ENCODE measurements at regions not wholly inside any gene's neighbourhood (a gene's known extent, or its start where the extent isn't known, plus 50 kb on each side); places are given as distances from the start of the nearest gene placed in this dataset.
"Not testable (repeated sequence)": the region's sequence is repeated elsewhere in the genome, so short reads cannot be mapped to it uniquely, and the experiment has no call there.

GRCh38 chr7:80298201-80298600 is 163.6 kb downstream of the GNAI1 start:
- Histone ChIP-seq H3K9me3 (ENCODE audit: control insufficient read depth, low read depth, low read length) (peaks cover 4% of the 10 kb centered on the region), H3K27me3 (ENCODE audit: control insufficient read depth, insufficient read depth, low read length) (no peaks in the 10 kb centered on the region), H3K4me1 (ENCODE audit: control insufficient read depth, insufficient read depth, low read length) (no peaks in the 10 kb centered on the region), H3K4me3 (ENCODE audit: low read length) (no peak overlapping the region), H3K27ac (ENCODE audit: low read length) (no peak overlapping the region), H3K36me3 (ENCODE audit: control insufficient read depth, insufficient read depth, low read length) (no peaks in the 10 kb centered on the region)
- DNase-seq = no peak

- peaks cover 4% of the 10 kb centered on the region for H3K9me3 ChIP-seq (ENCODE audit: control insufficient read depth, low read depth, low read length)
- H3K27ac ChIP-seq (ENCODE audit: low read length) = no peak overlapping the region
- no peaks in the 10 kb centered on the region for H3K36me3 ChIP-seq (ENCODE audit: control insufficient read depth, insufficient read depth, low read length)
- DNase-seq = no peak
- H3K4me1 ChIP-seq (ENCODE audit: control insufficient read depth, insufficient read depth, low read length) = no peaks in the 10 kb centered on the region
- no peaks in the 10 kb centered on the region for H3K27me3 ChIP-seq (ENCODE audit: control insufficient read depth, insufficient read depth, low read length)
- no peak overlapping the region for H3K4me3 ChIP-seq (ENCODE audit: low read length)
These were observed 159.7 kb downstream of the GNAI1 start for GRCh38 chr7:80294346-80294745.

- not testable (repeated sequence) for H3K4me1 ChIP-seq (ENCODE audit: control insufficient read depth, insufficient read depth, low read length); H3K27me3 ChIP-seq (ENCODE audit: control insufficient read depth, insufficient read depth, low read length); H3K36me3 ChIP-seq (ENCODE audit: control insufficient read depth, insufficient read depth, low read length); H3K9me3 ChIP-seq (ENCODE audit: control insufficient read depth, low read depth, low read length); DNase-seq; H3K27ac ChIP-seq (ENCODE audit: low read length); H3K4me3 ChIP-seq (ENCODE audit: low read length)
- WGBS (ENCODE audit: insufficient coverage, low lambda C conversion rate) = no CpG with 5 or more reads among the region's 3 CpGs
These were observed 158.0 kb downstream of the GNAI1 start for GRCh38 chr7:80292634-80293033.

- H3K36me3 ChIP-seq (ENCODE audit: control insufficient read depth, insufficient read depth, low read length) = no peaks in the 10 kb centered on the region
- H3K4me3 ChIP-seq (ENCODE audit: low read length) = no peak overlapping the region
- H3K4me1 ChIP-seq (ENCODE audit: control insufficient read depth, insufficient read depth, low read length) = no peaks in the 10 kb centered on the region
- no peak overlapping the region for H3K27ac ChIP-seq (ENCODE audit: low read length)
- H3K27me3 ChIP-seq (ENCODE audit: control insufficient read depth, insufficient read depth, low read length) = no peaks in the 10 kb centered on the region
- DNase-seq = no peak
- no peaks in the 10 kb centered on the region for H3K9me3 ChIP-seq (ENCODE audit: control insufficient read depth, low read depth, low read length)
- no CpG with 5 or more reads among the region's 4 CpGs for WGBS (ENCODE audit: insufficient coverage, low lambda C conversion rate)
These were observed 153.8 kb downstream of the GNAI1 start for GRCh38 chr7:80288175-80289122.

GRCh38 chr7:80287400-80288174 is 153.0 kb downstream of the GNAI1 start:
- WGBS (ENCODE audit: insufficient coverage, low lambda C conversion rate) = no CpG with 5 or more reads among the region's 2 CpGs
- Histone ChIP-seq H3K4me1 (ENCODE audit: control insufficient read depth, insufficient read depth, low read length) (no peaks in the 10 kb centered on the region), H3K4me3 (ENCODE audit: low read length) (no peak overlapping the region), H3K36me3 (ENCODE audit: control insufficient read depth, insufficient read depth, low read length) (no peaks in the 10 kb centered on the region), H3K9me3 (ENCODE audit: control insufficient read depth, low read depth, low read length) (no peaks in the 10 kb centered on the region), H3K27me3 (ENCODE audit: control insufficient read depth, insufficient read depth, low read length) (no peaks in the 10 kb centered on the region), H3K27ac (ENCODE audit: low read length) (no peak overlapping the region)
- DNase-seq = no peak

GRCh38 chr7:80286611-80287010 is 152.0 kb downstream of the GNAI1 start:
- no peak overlapping the region for H3K4me3 ChIP-seq (ENCODE audit: low read length)
- 100% methylated on average over 1 of the region's 2 CpGs for WGBS (ENCODE audit: insufficient coverage, low lambda C conversion rate)
- no peaks in the 10 kb centered on the region for H3K27me3 ChIP-seq (ENCODE audit: control insufficient read depth, insufficient read depth, low read length)
- H3K4me1 ChIP-seq (ENCODE audit: control insufficient read depth, insufficient read depth, low read length) = no peaks in the 10 kb centered on the region
- no peaks in the 10 kb centered on the region for H3K36me3 ChIP-seq (ENCODE audit: control insufficient read depth, insufficient read depth, low read length)
- H3K27ac ChIP-seq (ENCODE audit: low read length) = no peak overlapping the region
- H3K9me3 ChIP-seq (ENCODE audit: control insufficient read depth, low read depth, low read length) = no peaks in the 10 kb centered on the region
- DNase-seq = no peak

GRCh38 chr7:80284855-80285254 is 150.2 kb downstream of the GNAI1 start:
- DNase-seq = no peak
- Histone ChIP-seq H3K9me3 (ENCODE audit: control insufficient read depth, low read depth, low read length) (no peaks in the 10 kb centered on the region), H3K27ac (ENCODE audit: low read length) (no peak overlapping the region), H3K4me3 (ENCODE audit: low read length) (no peak overlapping the region), H3K36me3 (ENCODE audit: control insufficient read depth, insufficient read depth, low read length) (no peaks in the 10 kb centered on the region), H3K27me3 (ENCODE audit: control insufficient read depth, insufficient read depth, low read length) (no peaks in the 10 kb centered on the region), H3K4me1 (ENCODE audit: control insufficient read depth, insufficient read depth, low read length) (no peaks in the 10 kb centered on the region)

- H3K36me3 ChIP-seq (ENCODE audit: control insufficient read depth, insufficient read depth, low read length) = no peaks in the 10 kb centered on the region
- WGBS (ENCODE audit: insufficient coverage, low lambda C conversion rate) = 39% methylated on average over 3 of the region's 5 CpGs
- no peaks in the 10 kb centered on the region for H3K9me3 ChIP-seq (ENCODE audit: control insufficient read depth, low read depth, low read length)
- H3K4me3 ChIP-seq (ENCODE audit: low read length) = no peak overlapping the region
- no peaks in the 10 kb centered on the region for H3K27me3 ChIP-seq (ENCODE audit: control insufficient read depth, insufficient read depth, low read length)
- DNase-seq = peak in 1 of 2 donors; percentile 21
- no peak overlapping the region for H3K27ac ChIP-seq (ENCODE audit: low read length)
- H3K4me1 ChIP-seq (ENCODE audit: control insufficient read depth, insufficient read depth, low read length) = peaks cover 11% of the 10 kb centered on the region
These were observed 145.1 kb downstream of the GNAI1 start for GRCh38 chr7:80279760-80280159.

GRCh38 chr7:80278737-80279136 is 144.1 kb downstream of the GNAI1 start:
- Histone ChIP-seq H3K36me3 (ENCODE audit: control insufficient read depth, insufficient read depth, low read length) (no peaks in the 10 kb centered on the region), H3K9me3 (ENCODE audit: control insufficient read depth, low read depth, low read length) (no peaks in the 10 kb centered on the region), H3K4me3 (ENCODE audit: low read length) (no peak overlapping the region), H3K27me3 (ENCODE audit: control insufficient read depth, insufficient read depth, low read length) (no peaks in the 10 kb centered on the region), H3K27ac (ENCODE audit: low read length) (no peak overlapping the region), H3K4me1 (ENCODE audit: control insufficient read depth, insufficient read depth, low read length) (peaks cover 11% of the 10 kb centered on the region)
- DNase-seq = no peak
- WGBS (ENCODE audit: insufficient coverage, low lambda C conversion rate) = 95% methylated on average over 2 of the region's 2 CpGs

- DNase-seq = peak; percentile 51 to 81
- Histone ChIP-seq H3K27me3 (ENCODE audit: control insufficient read depth, insufficient read depth, low read length) (no peaks in the 10 kb centered on the region), H3K4me3 (ENCODE audit: low read length) (no peak overlapping the region), H3K4me1 (ENCODE audit: control insufficient read depth, insufficient read depth, low read length) (peaks cover 11% of the 10 kb centered on the region), H3K36me3 (ENCODE audit: control insufficient read depth, insufficient read depth, low read length) (no peaks in the 10 kb centered on the region), H3K9me3 (ENCODE audit: control insufficient read depth, low read depth, low read length) (no peaks in the 10 kb centered on the region), H3K27ac (ENCODE audit: low read length) (peak overlapping the region; percentile 50)
- 11% methylated on average over 5 of the region's 6 CpGs for WGBS (ENCODE audit: insufficient coverage, low lambda C conversion rate)
These were observed 143.1 kb downstream of the GNAI1 start for GRCh38 chr7:80277434-80278427.
